HG03558 (cell line): ENCODE measurements at regions not wholly inside any gene's neighbourhood (a gene's known extent, or its start where the extent isn't known, plus 50 kb on each side); places are given as distances from the start of the nearest gene placed in this dataset.
"Not testable (repeated sequence)": the region's sequence is repeated elsewhere in the genome, so short reads cannot be mapped to it uniquely, and the experiment has no call there.

Source experiments
- ATAC-seq: cut with Tn5 transposase; IDR thresholded peaks from one replicate; pipeline ENCODE4 v1.9.1; 2021; ENCODE audit warnings: moderate number of reproducible peaks; ENCODE audit not compliant: unreplicated experiment; ENCODE audit errors: extremely low read depth

DNA sequence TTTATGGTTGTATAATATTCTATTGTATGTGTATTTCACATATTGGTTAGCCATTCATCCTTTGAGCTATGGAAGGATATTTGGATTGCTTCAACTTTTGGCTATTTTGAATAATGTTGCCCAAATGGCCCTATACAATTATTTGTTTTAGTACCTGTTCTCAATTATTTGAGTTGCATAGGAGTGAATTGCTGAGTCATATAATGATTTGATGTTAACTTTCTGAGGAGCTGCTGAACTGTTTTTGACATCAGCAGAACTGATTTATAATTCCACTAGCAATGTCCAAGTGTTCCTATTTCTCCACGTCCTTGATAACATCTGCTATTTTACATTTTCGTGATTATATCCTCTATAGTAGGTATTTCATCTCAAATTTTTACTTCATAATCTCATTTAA lies 839.9 kb downstream of the KCNT2 start:
- ATAC-seq = no peak

DNA sequence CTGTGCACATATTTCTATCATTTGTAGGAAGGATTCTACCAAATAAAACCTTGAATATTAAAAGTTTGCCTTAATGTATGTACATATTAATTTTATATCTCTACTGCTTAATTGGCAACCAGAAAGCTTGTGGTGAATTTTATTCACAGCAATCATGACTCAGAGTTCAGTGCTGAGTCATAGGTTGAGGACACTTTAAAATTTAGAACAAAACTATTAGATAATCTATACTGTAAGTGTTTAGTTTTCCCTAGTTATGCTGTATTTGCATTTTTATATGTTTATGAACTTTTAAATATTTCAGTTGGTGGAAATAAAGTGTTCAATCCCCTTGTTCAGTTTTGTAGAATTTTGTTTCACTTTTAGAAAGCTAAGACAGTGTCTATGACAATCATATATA lies 841.5 kb downstream of the KCNT2 start:
- ATAC-seq = no peak

DNA sequence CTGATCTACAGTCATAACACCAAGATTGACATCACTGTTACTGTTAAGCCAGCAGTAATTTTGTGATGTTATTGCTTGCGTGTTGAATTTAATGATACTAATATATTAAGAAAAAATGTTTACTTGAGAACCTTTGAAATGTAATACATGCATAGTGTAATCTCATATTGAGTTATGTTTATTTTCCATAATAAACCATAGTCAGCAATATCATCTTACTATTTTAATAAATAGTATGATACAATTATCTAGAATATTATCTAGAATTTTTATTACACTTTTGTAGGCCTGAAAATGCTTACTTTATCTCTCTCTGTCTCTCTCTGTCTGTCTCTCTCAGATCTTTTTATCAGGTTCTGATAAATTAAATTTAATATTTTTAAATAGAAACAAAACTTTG lies 843.1 kb downstream of the KCNT2 start:
- no peak for ATAC-seq

DNA sequence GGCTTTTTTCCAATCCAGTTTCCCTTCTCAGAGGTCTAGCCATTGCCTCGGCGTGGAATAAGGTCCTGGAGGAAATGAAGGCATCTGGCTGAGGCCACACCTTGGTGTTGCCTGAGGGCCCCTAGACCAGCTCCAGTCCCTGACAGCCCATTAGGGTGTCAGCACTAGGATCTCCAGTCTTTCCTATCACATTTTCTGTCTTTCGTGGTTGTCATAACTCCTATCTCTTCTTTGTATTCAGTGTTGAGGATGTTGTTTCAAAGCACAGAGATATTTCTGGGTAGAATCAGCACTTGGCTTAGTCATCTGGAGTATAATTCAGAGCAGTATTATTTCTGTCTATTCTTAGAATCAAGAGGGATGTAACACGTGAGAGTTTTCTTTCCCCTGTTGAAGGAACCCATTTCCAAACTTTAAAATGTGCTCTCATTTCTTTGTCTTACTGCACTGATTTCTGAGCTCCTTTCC lies 844.3 kb downstream of the KCNT2 start:
- ATAC-seq = no peak

DNA sequence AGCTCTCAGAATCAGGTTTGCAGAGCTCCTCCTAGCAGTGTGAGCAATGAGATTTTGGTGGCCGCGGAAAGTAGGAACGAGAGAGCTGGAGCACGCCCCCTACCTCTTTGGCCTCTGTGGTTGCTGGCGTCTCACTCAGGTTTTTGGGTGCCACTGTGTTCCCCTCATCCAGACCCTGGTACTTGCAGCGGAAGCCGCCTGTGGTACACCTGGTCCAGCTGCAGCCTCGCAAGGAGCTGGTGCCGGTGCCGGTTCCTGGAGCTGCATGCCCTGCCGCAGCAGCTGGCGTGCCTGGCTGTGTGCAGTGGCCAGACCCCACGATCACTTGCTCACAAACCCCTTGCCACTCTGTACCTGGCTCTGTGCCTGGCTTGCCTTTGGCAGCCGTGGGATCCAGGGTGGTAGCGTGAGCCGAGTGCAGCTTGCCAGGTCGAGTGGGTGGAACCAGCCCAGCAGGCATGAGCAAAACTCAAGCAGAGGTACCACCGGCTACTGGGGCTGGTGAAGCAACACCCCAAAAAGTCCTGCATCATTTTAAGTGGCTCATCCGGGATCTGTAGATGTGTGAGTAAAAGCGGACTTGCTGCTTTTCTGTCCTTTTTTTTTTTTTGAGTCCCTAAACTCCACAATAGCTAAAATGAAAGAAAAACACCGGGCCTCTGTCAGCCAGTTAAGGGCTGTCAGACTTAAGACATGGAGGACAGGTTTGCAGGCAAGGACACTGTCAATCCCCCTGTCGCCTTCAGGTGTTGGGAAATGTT lies 844.9 kb downstream of the KCNT2 start:
- ATAC-seq = no peak

DNA sequence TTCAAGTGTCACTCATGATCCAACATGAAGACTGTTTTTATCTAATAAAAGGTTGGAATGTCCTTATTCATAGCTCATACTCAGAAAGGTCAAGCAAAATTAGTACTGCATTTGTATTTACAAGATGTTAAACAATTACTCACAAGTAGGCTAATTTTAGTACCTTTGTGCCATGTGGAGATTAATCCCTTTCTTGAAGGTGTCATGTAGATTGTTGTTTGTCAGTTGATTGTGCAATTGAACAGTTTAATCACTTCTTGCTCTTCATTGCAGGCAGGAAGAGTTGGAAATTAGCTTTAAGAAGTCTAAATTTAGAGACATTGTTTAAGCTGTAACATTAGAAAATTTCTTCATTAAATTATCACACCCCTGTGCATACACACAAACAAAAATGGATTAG lies 847.1 kb downstream of the KCNT2 start:
- no peak for ATAC-seq

DNA sequence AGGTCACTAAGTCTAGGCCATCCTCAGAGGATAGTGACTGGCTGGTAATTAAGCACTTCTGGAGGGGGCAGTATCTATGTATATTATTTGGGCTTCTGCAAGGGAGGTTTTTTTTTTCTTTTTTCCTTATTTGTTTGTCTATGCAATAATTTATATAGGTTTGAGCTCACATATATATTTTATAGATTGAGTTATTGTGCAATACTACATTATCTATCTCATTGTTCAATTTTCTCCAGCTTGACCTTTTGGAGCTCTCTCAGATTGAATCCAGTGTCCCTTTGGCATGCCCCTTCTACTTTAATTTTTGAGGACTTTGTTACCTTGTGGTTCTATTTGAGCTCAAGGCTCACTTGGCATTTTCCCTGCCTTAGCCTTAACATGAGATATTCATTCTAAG lies 852.1 kb downstream of the KCNT2 start:
- ATAC-seq = no peak

DNA sequence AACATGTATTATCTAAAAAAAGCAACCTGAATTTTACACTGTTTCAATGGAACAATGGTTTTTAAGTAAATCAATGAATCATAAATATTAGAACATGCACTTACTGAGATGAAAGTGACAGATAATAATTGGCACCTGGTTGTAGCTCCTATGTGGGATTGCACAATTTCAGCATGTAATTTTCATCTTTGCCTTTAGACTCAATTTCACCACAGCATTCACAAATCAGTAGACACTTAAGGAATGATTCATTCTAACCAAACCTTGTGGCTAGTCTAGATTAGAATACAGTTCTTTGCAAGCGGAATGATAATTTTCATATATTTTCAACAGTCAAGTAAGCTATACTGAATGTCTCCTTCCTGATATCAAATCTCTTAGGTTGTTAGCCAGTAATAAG lies 853.4 kb downstream of the KCNT2 start:
- ATAC-seq = no peak

DNA sequence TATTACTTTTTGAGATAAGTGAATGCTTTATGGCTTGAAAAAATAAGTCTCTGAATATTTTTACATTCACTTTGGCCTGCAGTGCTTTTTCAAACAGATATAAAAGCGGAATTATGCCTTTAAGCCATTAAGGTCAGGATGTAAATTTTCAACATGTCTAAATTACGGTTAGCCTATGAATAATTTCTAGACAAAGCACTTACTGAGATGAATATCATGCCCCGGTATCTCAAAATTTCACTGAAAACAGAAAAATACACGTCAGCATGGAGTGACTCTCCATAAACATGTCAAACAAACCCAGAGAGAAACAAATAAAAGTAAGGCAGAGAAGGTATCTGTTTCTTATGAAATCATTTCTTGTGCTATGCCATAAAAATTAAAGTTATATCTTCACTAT lies 853.9 kb downstream of the KCNT2 start:
- ATAC-seq = no peak

DNA sequence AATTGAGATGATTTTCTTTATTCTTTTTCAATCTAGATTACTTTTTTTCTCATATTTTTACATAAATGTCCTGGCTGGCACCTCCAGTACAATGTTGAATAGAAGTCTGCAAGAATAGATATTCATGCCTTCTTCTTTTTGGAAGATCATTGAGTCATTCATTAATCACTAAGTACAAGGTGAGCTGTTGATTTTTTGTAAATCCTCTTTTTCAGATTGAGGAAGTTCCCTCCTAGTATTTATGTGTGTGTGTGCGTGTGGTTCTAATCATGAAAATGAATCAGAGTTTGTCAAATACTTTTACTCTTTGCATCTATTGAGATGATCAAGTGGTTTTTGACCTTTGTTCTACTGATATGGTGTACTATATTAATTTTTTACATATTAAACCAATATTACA lies 859.3 kb downstream of the KCNT2 start:
- no peak for ATAC-seq

DNA sequence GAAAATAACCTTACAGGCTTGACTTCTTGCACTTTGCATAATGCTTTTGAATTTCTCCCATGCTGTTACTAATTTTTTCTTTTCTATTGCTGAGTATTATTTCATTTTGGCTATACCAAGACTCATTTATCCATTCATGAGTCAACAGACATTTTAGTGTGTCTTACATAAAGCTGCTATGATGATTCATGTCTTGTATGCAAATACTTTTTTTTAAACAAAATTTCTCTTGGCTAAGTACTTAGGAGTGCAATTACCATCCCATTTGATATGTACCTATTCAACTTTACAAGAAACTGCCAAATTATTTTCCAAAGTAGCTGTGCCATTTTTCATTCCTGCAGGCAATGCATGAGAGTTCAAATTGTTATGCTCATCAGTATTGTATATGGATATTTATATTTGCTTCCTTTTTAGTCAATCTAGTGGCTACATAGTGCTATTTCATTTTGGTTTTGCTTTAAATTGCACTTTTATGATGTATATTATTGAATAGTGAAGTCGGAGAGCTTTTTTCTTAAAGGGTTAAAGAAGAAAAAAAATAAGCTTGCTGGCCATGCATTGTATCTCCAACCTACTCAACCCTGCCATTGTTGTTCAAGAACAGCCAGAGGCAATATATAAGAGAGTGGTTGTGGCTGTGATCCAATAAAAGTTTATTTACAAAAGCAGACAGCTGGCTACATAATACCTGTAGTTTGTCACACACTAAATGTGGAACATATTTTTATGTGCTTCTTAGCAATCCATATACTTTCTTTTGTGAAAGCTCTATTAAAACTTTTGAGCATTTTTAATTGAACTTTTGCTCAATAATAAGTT lies 862.8 kb downstream of the KCNT2 start:
- no peak for ATAC-seq

DNA sequence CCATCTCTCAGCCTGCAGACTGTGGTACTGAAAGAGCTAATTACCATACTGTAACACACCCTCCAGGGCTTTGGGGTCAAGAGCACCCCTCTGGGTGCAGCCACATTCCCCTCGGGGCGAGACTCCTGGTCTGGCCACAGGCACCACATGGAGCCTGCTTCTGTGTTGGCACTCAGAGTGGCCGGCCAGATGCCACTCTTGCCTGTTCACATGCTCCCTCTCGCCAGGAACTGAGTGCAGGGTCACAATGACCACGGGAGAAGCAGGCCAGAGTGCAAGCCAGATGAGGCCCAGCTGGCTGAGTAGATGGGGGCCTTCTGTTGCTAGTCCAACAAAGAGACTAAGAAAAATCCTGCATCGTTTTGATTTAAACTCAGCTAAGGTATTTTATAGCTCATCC lies 864.0 kb downstream of the KCNT2 start:
- no peak for ATAC-seq

DNA sequence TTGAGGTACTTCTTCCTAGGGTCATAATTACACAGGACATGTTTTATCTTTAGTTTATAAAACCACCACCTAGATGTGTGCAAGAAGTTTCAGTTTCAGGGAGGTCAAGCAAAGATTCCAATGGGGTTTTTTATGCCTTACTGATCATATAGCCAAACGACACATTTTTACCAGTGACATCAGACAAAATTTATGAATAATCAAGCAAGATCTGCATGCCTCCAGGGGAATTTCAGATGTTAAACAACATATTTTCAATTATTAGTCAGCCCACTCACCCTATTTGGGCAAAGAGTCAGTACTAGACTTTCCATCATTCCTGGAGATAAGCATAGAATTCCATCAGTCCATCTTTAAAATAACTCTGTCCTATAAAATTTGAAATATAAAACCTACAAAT lies 867.4 kb downstream of the KCNT2 start:
- ATAC-seq = no peak

DNA sequence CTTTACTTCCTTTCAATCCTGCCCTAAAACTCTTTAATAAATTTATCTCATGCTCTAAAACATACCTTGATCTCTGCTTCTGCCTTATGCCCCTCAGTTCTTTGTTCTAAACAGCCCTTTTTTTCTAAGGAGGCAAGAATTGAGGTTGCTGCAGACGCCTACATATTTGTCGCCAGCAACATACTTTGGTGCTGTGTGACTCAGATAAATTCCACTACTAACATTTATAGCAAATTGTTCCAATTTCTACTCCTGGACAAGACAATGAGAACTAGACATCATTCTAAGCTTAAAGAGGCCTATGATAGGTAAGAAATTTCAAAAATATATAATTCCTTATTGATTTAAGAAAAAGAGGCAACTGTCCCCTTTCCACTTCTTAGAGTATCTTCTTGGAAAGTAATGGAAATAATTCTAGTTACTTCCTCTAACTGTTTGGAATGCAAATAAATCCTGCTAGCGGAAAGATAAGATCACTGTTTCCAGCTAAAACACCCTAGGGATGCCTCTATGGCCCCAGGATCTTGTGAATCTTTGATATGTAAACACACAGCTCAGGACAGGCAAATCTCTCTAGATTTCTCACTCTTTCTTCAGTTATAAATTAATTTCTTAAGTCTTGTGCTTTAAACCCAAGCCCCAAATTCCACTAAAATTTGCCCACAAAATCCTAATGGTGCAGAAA lies 869.1 kb downstream of the KCNT2 start:
- no peak for ATAC-seq

DNA sequence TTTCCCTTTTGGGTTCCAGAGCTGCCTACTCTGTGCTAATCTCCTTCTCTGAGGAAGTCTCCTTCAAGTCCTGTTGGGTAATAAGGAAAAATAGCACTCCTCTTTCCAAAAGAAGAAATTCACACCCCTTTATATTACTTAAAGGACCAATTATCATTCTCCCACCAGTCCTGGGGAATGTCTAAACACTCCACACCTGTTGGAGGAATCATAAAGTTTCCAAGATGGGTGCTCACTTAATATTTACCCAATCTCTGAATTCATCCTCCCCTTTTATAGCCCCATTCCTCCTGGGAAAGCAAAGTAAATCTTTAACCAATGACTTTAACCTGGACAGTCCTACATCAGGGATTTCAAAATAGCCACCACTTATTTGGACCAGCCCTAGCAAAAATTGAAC lies 873.1 kb downstream of the KCNT2 start:
- no peak for ATAC-seq

DNA sequence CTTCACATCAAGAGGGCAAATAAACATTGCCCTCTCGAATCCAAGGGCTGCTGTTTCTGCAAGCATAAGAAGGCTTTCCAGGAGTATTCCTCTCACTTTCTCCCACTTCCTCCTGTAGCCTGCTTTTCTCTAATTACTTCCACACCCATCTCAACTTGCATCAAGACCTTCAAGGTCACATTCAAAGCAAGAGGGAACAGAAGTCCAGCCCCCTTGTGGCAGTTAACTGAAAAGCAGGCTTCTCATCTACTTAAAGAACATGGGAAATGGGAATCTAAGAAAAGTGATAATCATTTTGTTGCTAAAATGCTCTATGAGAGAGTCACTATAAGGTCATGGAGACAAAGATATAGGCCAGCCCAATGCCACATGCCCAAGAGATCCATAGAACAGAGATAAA lies 874.4 kb downstream of the KCNT2 start:
- ATAC-seq = no peak

DNA sequence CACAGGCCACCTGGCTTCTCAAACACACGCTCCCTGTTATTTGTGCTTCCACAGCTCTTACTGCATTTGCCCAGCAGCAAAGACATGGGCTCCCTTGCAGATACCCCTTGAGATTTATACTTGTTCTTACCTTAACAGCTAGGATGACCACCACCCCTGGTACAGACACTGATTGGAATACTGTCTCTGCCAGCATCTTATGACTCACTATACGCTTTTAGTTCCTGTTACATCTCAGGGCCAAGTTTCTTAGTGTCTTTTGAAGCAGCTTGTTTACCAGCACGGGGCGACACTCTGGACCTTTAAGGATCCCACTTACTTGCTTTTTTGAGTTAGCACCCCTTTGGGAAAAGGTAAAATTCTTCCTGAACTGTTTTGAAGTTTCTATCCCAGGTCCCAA lies 874.8 kb downstream of the KCNT2 start:
- no peak for ATAC-seq

DNA sequence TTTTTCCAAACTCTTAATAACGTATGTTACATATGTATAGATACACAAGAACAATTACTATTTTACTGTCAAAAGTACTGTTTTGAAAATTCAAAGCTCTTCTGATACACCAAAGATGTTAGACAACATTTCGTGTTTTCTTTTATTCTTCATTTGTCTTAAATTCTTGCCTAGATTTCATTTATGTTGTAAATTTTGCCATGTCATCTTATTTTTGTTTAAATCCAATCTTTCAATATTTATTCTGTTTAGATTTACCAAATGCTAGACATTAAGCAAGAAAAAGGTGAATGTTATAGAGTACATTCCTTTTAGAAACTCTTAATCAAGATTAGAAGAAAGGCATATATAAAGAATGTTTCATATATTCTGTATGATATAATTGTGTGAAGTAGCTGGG lies 876.9 kb downstream of the KCNT2 start:
- no peak for ATAC-seq

DNA sequence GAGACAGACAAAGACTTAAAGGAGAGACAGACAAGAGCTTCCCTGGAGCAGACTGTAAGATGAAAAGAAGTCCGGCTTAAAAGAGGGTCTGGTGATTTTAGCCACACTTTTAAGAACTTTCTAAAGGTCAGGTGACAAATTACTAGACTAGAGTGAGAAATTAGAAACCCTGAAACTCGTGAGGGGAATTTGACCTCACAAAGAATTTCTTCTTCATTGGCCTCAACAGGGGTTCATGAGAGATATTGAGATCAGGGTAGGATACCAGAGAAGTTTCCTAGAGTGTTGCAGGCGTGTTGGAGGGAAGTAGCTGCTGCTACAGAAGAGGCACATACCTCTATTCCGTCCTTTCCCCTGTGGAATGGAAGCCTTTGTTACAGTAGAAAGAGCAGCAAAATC lies 884.4 kb downstream of the KCNT2 start:
- no peak for ATAC-seq

DNA sequence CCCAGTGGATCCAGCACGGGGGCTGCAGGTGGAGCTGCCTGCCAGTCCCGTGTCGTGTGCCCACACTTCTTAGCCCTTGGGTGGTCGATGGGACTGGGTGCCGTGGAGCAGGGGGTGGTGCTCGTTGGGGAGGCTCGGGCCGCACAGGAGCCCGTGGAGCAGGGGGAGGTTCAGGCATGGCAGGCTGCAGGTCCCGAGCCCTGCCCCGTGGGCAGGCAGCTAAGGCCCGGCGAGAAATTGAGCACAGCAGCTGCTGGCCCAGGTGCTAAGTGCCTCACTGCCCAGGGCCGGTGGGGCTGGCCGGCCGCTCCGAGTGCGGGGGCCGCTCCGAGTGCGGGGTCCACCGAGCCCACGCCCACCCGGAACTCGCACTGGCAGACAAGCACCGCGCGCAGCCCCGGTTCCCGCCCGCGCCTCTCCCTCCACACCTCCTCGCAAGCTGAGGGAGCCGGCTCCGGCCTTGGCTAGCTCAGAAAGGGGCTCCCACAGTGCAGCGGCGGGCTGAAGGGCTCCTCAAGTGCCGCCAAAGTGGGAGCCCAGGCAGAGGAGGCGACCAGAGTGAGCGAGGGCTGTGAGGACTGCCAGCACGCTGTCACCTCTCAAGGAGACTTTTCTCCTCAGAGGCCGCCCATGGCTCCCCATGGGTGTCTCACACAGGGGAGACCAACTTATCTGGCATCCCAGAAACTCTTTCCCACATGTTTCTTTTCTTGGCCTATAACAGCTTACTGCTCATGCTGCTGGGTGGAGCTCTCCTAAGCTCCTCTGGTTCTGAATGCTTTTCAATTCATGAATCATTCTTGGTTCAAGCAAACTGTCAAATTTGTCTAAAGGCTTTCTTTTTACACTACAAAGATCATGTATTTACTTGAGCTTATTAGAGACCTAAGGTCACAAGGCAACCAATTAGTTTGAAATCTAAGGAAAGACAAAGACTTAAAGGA lies 885.1 kb downstream of the KCNT2 start:
- ATAC-seq = not testable (repeated sequence)
